Amygdala (tissue), 56 donors: ENCODE measurements at regions not wholly inside any gene's neighbourhood (a gene's known extent, or its start where the extent isn't known, plus 50 kb on each side); places are given as distances from the start of the nearest gene placed in this dataset.
"Not testable (repeated sequence)": the region's sequence is repeated elsewhere in the genome, so short reads cannot be mapped to it uniquely, and the experiment has no call there.

Experiments
- DNase-seq, 56 donors: peaks; one replicate each; lab custom pipeline; 2025; lab: John Stamatoyannopoulos, UW

- DNase-seq, result no peak
These were observed 281.6 kb downstream of the HGF start for GRCh38 chr7:81488210-81488609.

- DNase-seq, result no peak
These were observed 282.3 kb downstream of the HGF start for GRCh38 chr7:81487516-81487915.

- peak in 12 of 56 donors; percentile 2 to 34 (median 12) for DNase-seq
These were observed 285.6 kb downstream of the HGF start for GRCh38 chr7:81484261-81484660.

GRCh38 chr7:81482600-81483186, 287.2 kb downstream of the HGF start:
- DNase-seq, result no peak

- no peak for DNase-seq
These were observed 291.2 kb downstream of the HGF start for GRCh38 chr7:81478664-81479063.

GRCh38 chr7:81478201-81478600, 291.6 kb downstream of the HGF start:
- not testable (repeated sequence) for DNase-seq

GRCh38 chr7:81473236-81473635, 296.6 kb downstream of the HGF start:
- no peak for DNase-seq

- no peak for DNase-seq
These were observed 299.0 kb downstream of the HGF start for GRCh38 chr7:81470724-81471379.

- DNase-seq, result peak in 43 of 56 donors; percentile 6 to 72 (median 31)
These were observed 299.8 kb downstream of the HGF start for GRCh38 chr7:81469869-81470723.

GRCh38 chr7:81469153-81469868, 300.5 kb downstream of the HGF start:
- DNase-seq, result no peak

- DNase-seq, result no peak
These were observed 301.3 kb downstream of the HGF start for GRCh38 chr7:81468526-81468925.

- DNase-seq, result no peak
These were observed 301.9 kb downstream of the HGF start for GRCh38 chr7:81467964-81468363.

- no peak for DNase-seq
These were observed 307.2 kb downstream of the HGF start for GRCh38 chr7:81462672-81463071.

GRCh38 chr7:81460250-81461045, 309.4 kb downstream of the HGF start:
- no peak for DNase-seq

- DNase-seq, result no peak
These were observed 310.4 kb downstream of the HGF start for GRCh38 chr7:81459485-81459884.

GRCh38 chr7:81457852-81458522, 311.9 kb downstream of the HGF start:
- no peak for DNase-seq

GRCh38 chr7:81453770-81454169, 316.1 kb downstream of the HGF start:
- not testable (repeated sequence) for DNase-seq

- DNase-seq, result no peak
These were observed 320.7 kb downstream of the HGF start for GRCh38 chr7:81449105-81449504.

- peak in 4 of 56 donors; percentile 0 to 23 (median 12) for DNase-seq
These were observed 322.4 kb downstream of the HGF start for GRCh38 chr7:81447351-81447952.
